DOHH2 (cell line): ENCODE measurements at regions not wholly inside any gene's neighbourhood (a gene's known extent, or its start where the extent isn't known, plus 50 kb on each side); places are given as distances from the start of the nearest gene placed in this dataset.

Experiments used
- H3F3A ChIP-seq: fragments of 200-600 bp; sonication (generic), shearing (Covaris generic); 2 replicates; pipeline ENCODE4 v1.6.0; 2016; ENCODE audit warnings: antibody characterized with exemption, mild to moderate bottlenecking; ENCODE audit not compliant: control insufficient read depth, insufficient read depth
- H3K27ac ChIP-seq: fragments of 200-600 bp; sonication (generic); 2 replicates; pipeline ENCODE4 v1.5.1; 2014; ENCODE audit warnings: low read depth, mild to moderate bottlenecking, low read length, moderate library complexity
- H3K27me3 ChIP-seq: fragments of 200-600 bp; sonication (generic); 2 replicates; pipeline ENCODE4 v1.6.1; 2014; ENCODE audit warnings: mild to moderate bottlenecking, low read length, mixed read lengths; ENCODE audit not compliant: control insufficient read depth
- H3K36me3 ChIP-seq: fragments of 200-600 bp; sonication (generic); 2 replicates; pipeline ENCODE4 v1.6.1; 2014; ENCODE audit warnings: mild to moderate bottlenecking, low read length, moderate library complexity, mixed read lengths; ENCODE audit not compliant: control insufficient read depth
- H3K4me1 ChIP-seq: fragments of 200-600 bp; sonication (generic); 2 replicates; pipeline ENCODE4 v1.6.1; 2014; ENCODE audit warnings: mild to moderate bottlenecking, low read length, mixed read lengths; ENCODE audit not compliant: control insufficient read depth
- H3K4me2 ChIP-seq: fragments of 200-600 bp; sonication (generic); 2 replicates; pipeline ENCODE4 v1.6.0; 2014; ENCODE audit warnings: mild to moderate bottlenecking, low read length, moderate library complexity
- H3K4me3 ChIP-seq: fragments of 200-600 bp; sonication (generic); 2 replicates; pipeline ENCODE4 v1.5.1; 2014; ENCODE audit warnings: mild to moderate bottlenecking, low read length, mixed read lengths
- H3K79me2 ChIP-seq: fragments of 200-600 bp; sonication (generic); 2 replicates; pipeline ENCODE4 v1.6.1; 2014; ENCODE audit warnings: mild to moderate bottlenecking, low read length, mixed read lengths; ENCODE audit not compliant: control insufficient read depth
- H3K9me2 ChIP-seq: fragments of 200-600 bp; sonication (generic); replicated peaks from 2 replicates; pipeline ENCODE4 v1.6.1; 2014; ENCODE audit warnings: mild to moderate bottlenecking, low read length, mixed read lengths; ENCODE audit not compliant: control insufficient read depth
- H3K9me3 ChIP-seq: fragments of 200-600 bp; sonication (generic); 2 replicates; pipeline ENCODE4 v1.6.1; 2014; ENCODE audit warnings: antibody characterized with exemption, low read length, mixed read lengths; ENCODE audit not compliant: control insufficient read depth, insufficient read depth
- H4K20me1 ChIP-seq: fragments of 200-600 bp; sonication (generic); 2 replicates; pipeline ENCODE4 v1.6.0; 2014; ENCODE audit warnings: low read depth, mild to moderate bottlenecking, antibody characterized with exemption, low read length, moderate library complexity; ENCODE audit not compliant: control insufficient read depth, insufficient read depth
- CTCF ChIP-seq: fragments of 200-600 bp; sonication (generic); IDR thresholded peaks from one replicate; pipeline ENCODE4 v1.5.1; 2014; ENCODE audit warnings: antibody characterized with exemption, mild to moderate bottlenecking, low read depth, low read length; ENCODE audit not compliant: poor library complexity, severe bottlenecking
- EZH2phosphoT487 ChIP-seq: fragments of 200-600 bp; sonication (generic); IDR thresholded peaks from 2 replicates; pipeline ENCODE4 v1.6.1; 2017; ENCODE audit warnings: borderline replicate concordance, mild to moderate bottlenecking, antibody characterized with exemption, low read length, moderate library complexity, mixed read lengths

- Histone ChIP-seq H3K27me3 (no peaks in the 10 kb centered on the region), H3F3A (no peaks in the 10 kb centered on the region), H3K9me2 (no peaks in the 10 kb centered on the region), H3K27ac (no peak overlapping the region), H3K9me3 (no peaks in the 10 kb centered on the region), H3K4me3 (no peak overlapping the region), H4K20me1 (no peaks in the 10 kb centered on the region), H3K4me2 (no peak overlapping the region), H3K4me1 (no peaks in the 10 kb centered on the region), H3K36me3 (no peaks in the 10 kb centered on the region), H3K79me2 (no peaks in the 10 kb centered on the region)
- TF ChIP-seq EZH2phosphoT487 (no peak), CTCF (no peak)
These were observed 401.5 kb downstream of the TMEM114 start for GRCh38 chr16:8188841-8189240.

- Histone ChIP-seq H3K4me2 (no peak overlapping the region), H3K27ac (no peak overlapping the region), H3K4me1 (no peaks in the 10 kb centered on the region), H3K36me3 (no peaks in the 10 kb centered on the region), H3K79me2 (no peaks in the 10 kb centered on the region), H3K4me3 (no peak overlapping the region), H3K27me3 (no peaks in the 10 kb centered on the region), H3K9me3 (no peaks in the 10 kb centered on the region), H3K9me2 (no peaks in the 10 kb centered on the region), H4K20me1 (no peaks in the 10 kb centered on the region), H3F3A (no peaks in the 10 kb centered on the region)
- no peak for TF ChIP-seq CTCF
These were observed 402.4 kb downstream of the TMEM114 start for GRCh38 chr16:8187782-8188372.

- H3K36me3 ChIP-seq: no peaks in the 10 kb centered on the region
- H3K27me3 ChIP-seq: no peaks in the 10 kb centered on the region
- H3K4me1 ChIP-seq: no peaks in the 10 kb centered on the region
- no peaks in the 10 kb centered on the region for H3F3A ChIP-seq
- H3K4me3 ChIP-seq: no peak overlapping the region
- H3K4me2 ChIP-seq: no peak overlapping the region
- no peaks in the 10 kb centered on the region for H3K79me2 ChIP-seq
- no peaks in the 10 kb centered on the region for H3K9me3 ChIP-seq
- TF ChIP-seq CTCF (no peak), EZH2phosphoT487 (no peak)
- H3K9me2 ChIP-seq: no peaks in the 10 kb centered on the region
- H4K20me1 ChIP-seq: no peaks in the 10 kb centered on the region
- no peak overlapping the region for H3K27ac ChIP-seq
These were observed 405.5 kb downstream of the TMEM114 start for GRCh38 chr16:8184854-8185253.
